DMS79 treated with DMSO at 0.1 percent for 48 hours (cell line): ENCODE measurements at regions not wholly inside any gene's neighbourhood (a gene's known extent, or its start where the extent isn't known, plus 50 kb on each side); places are given as distances from the start of the nearest gene placed in this dataset.

ENCODE experiments used
- DNase-seq: peaks from one replicate; lab custom pipeline; 2025; lab: John Stamatoyannopoulos, UW

DNA sequence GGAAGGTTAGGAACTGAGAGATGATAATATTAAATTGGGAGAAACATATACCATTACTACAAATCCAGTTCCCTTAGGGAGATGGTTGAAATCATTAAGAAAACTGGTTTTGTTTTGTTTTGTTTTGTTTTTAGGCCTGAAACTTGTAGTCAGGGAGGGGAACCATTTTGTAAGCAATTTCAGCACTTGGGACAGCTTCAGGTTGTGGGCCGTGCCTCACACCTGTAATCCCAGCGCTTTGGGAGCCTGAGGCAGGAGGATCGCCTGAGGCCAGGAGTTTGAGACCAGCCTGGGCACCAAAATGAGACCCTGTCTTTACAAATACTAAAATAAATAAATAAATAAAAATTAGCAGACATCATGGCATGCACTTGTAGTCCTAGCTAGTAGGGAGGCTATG lies 694.3 kb upstream of the NR5A2 start:
- no peak for DNase-seq

DNA sequence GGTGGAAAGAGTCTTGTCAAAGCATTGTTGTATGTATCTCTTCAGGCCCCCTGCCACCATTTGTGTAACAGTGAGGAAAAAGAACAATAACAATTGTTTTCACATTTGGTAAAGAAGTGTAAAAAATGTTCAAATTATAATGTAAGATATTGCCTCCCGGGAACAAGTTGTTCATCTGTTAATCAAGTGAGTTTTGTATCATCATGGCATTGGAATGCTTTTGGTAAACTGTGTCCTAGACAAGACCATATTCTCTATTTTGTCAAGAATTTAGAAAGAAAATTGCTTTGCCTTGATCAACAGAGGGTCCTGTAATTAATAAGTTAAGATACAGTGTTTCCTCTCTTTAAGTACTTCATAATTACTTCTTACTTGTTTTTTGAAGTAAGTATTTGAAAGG lies 692.0 kb upstream of the NR5A2 start:
- no peak for DNase-seq

- no peak for DNase-seq
Observed at GRCh38 chr1:199336745-199337640, 690.5 kb upstream of the NR5A2 start.

DNA sequence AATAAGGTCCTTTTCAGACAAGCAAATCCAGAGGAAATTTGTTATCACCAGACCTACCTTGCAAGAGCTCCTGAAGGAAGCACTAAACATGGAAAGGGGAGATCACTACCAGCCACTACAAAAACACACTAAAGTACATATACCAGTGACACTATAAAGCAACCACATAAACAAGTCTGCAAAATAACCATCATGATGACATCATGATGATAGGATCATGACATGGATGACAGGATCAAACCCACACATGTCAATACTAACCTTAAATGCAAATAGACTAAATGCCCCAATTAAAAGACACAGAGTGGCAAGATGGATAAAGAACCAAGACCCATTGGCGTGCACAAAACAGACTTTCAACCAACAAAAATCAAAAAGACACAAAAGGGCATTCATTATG lies 688.8 kb upstream of the NR5A2 start:
- DNase-seq: no peak

GRCh38 chr1:199352351-199352750 lies 675.2 kb upstream of the NR5A2 start:
- no peak for DNase-seq

DNA sequence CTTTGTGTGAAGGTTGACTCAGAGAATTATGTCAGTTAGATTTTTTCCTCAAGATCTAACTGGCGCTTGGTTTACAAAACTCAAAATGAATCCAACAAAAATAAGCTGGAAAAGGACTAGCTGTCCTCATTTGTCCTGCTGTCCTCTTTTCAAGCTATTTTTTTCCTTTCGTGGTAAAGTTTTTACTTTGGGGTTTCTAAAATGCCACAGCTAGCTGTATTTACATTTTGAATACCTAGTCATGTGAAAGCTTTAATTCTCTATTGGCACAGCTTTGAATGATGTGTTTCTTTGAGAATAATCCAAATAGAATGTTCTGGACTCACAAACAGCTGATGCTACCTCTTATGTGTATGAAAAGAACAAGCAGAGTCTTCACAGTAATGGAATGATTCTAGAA lies 673.6 kb upstream of the NR5A2 start:
- DNase-seq: no peak

- no peak for DNase-seq
Observed at GRCh38 chr1:199356561-199356960, 670.9 kb upstream of the NR5A2 start.

GRCh38 chr1:199357599-199357998 lies 669.9 kb upstream of the NR5A2 start:
- no peak for DNase-seq

DNA sequence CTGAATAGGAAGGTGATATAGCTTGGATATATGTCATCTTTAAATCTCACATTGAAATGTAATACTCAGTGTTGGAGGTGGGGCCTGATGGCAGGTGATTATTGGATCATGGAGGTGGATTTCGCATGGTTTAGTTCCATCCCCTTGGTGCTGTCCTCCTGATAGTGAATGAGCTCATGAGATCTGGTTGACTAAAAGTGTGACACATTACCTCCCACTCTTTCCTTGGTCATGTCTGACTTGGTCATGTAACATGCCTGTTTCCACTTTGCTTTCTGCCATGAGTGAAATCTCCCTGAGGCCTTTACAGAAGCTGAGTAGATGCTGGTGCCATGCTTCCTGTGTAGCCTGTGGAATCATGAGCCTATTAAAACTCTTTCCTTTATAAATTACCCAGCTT lies 664.5 kb upstream of the NR5A2 start:
- DNase-seq: no peak

GRCh38 chr1:199373139-199373538 lies 654.4 kb upstream of the NR5A2 start:
- no peak for DNase-seq

- DNase-seq: no peak
Observed at GRCh38 chr1:199377211-199377610, 650.3 kb upstream of the NR5A2 start.

- DNase-seq: no peak
Observed at GRCh38 chr1:199383793-199384192, 643.7 kb upstream of the NR5A2 start.

DNA sequence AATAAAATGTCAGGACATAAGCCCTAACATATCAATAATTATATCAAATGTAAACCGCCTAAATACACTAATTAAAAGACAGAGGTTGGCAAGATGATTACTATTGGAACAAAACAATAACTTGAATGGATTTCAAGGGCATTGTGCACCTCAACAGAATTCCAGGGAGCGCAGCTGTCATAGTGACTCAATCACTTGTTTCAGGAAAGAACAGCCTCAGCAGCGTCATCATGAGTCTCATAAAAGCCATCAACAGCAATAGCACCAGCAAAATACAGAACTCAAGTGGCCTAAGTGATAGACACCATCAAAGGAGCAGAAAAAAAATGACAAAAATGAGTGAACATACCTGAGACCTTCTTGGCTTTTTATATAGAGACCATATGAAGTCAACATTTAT lies 632.7 kb upstream of the NR5A2 start:
- DNase-seq: no peak

GRCh38 chr1:199396456-199396855 lies 631.1 kb upstream of the NR5A2 start:
- DNase-seq: no peak

DNA sequence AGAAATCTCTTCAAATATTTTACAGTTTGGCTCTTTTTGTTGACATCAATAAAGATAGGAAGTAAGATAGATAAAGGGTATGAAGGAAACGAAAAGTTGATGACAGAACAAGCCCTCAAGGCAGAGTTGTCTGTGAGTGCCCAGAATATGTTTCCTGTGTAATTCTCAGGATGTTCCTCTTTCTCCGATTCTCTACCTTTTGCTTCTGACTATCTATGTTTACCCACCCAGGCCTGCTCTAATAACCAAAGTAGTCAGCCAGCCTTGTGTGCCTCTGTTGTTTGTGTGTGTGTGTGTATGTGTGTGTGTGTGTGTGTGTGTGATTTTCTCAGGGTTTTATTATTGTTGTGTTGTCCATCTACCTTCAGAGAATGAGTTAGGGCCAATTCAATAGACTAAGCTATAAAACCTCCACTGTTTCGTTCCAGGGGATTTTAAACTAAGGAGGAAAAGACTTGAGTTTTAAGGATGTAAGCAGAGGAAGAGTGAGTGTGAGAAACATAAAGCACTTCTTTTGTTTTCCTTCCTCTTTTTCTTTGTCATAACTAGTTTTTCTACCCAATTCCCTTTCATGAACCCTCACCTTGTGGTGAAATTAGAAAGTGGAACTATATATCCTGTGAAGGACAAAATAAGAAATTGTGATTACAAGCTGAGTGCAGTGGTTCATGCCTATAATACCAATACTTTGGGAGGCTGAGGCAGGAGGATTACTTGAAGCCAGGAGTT lies 627.4 kb upstream of the NR5A2 start:
- no peak for DNase-seq

DNA sequence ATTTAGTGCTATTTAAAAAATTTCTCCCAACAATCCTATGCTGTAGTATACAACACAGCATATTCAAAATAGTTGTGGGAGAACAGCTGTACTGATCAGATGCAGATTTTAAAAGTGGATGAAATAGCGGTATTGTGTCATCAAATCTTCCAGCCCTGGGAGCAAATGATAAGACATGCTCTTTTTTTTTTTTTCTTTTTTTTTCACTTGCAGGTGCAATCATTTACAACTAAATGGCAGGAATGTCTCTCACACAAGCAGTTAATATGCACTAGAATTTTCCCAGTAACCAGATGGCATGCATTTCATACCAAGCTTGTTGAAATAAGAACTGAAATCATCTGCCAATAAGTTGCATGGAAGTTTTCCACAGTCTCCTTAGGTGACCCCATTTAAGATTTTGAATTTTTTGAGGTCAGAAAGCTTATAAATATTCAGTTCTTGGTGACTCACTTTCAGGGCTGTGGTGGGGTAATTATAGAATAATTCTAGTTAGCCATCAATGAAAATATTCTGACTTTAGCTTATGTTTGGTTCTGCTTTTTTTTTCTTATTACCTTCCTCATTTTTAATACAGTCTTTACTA lies 623.9 kb upstream of the NR5A2 start:
- no peak for DNase-seq

DNA sequence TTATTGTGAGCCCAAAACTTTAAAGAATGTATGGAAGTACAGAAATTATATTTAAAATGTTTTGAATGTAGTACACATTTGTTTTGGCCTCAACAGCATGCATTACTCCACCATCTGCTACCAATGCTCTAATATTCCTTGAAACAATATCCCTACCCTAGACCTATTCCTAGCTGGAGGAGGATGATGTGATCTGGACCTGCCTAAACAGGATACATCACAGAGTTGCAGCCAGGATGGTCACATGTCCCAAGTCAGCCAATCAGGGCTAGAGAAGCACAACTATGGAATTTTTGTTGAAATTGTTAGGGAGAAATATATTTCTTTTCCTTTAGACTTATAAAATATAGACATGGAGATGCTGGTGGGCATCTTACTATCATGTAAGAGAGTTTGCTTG lies 623.3 kb upstream of the NR5A2 start:
- no peak for DNase-seq

DNA sequence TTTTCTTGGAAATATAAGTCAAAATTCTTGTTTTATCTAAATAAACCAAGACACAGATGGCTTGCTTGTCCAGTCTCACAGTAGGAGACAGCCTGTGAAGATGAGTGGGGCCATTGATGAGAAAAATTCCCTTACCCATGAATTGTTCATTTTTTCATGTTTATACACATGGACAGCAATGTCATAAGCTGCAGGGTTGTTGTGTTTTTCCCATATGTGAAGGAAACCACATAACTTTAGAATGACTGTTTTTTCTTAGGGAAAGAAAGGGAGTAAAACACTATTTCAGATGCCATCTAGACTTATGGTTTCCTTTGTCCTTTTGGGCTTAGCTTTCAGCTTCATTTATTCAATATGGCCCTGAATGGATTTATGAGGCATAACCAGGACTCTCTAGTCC lies 622.5 kb upstream of the NR5A2 start:
- no peak for DNase-seq

DNA sequence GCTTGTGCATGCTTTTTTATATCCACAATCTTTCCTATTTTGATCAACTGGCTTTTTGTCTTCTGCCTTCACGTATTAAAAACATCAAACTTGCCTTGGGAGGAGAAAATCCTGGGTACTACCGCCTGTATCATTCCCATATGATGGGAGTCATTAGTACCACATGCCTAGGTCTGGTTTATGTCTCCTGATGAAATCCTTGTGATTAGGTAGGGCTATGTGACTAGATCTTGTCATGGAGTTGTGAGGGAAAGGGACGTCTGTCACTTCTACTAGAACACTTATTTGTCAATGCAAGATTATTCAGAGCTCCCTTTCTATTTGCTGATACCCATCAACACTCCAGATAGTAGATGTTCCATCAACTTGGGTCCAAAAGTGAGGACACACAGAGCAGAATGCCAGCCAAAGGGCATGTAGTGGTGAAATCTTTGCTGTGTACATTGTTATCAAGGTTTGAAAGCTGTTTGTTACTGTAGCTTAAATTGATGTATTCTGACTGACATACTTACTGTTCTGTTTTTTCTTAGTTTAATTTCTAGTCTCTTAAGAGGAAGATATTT lies 621.8 kb upstream of the NR5A2 start:
- DNase-seq: no peak

DNA sequence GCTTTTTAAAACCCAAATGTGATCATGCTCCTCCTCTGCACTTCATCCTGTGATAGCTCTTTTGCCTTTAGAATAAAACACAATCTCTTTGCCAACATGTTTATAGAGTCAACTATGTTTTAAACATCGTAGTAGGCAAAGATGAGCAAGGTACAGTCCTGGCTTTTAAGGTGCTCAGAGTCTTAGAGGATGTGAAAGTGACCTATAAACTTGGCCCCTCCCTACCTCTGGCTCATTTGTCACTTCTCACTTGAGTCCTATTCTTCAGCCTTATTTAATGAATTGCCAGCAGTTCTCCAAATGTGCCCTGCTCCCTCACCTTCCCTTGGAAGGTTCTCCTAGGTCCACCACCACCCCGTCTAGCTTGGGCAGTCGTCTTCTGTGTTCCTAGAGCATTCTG lies 617.0 kb upstream of the NR5A2 start:
- DNase-seq: no peak

- no peak for DNase-seq
Observed at GRCh38 chr1:199411506-199411905, 616.0 kb upstream of the NR5A2 start.

GRCh38 chr1:199422206-199422605 lies 605.3 kb upstream of the NR5A2 start:
- DNase-seq: no peak

GRCh38 chr1:199447906-199448305 lies 579.6 kb upstream of the NR5A2 start:
- DNase-seq: no peak
